PC-9 (cell line): ENCODE measurements at regions not wholly inside any gene's neighbourhood (a gene's known extent, or its start where the extent isn't known, plus 50 kb on each side); places are given as distances from the start of the nearest gene placed in this dataset.

Source experiments
- BruUV-seq: library from RNA; stranded (reverse); fragments of 400-500 nt; replicated peaks from 2 replicates; lab custom pipeline; 2021; lab: Mats Ljungman, UMichigan
- CTCF ChIA-PET: fragments of 300-600 bp; sonication (Branson Sonifier 250); formaldehyde crosslinking; loops from one replicate; lab custom pipeline; 2022; ENCODE audit warnings: antibody characterized with exemption; lab: Charles Lee
- POLR2A ChIA-PET: fragments of 300-600 bp; sonication (Branson Sonifier 250); formaldehyde crosslinking; loops from one replicate; lab custom pipeline; 2022; ENCODE audit warnings: antibody characterized with exemption; ENCODE audit not compliant: unreplicated experiment; lab: Charles Lee
- DNase-seq, 2 experiments: peaks; one replicate each; pipeline versions ENCODE4 v3.0.0 to v3.0.0-alpha.2; 2015 to 2022; ENCODE audit warnings: mixed read lengths in 1 of 2
- H2AFZ ChIP-seq: fragments of 200-600 bp; sonication (generic); 2 replicates; pipeline ENCODE4 v1.8.1; 2017; ENCODE audit warnings: antibody characterized with exemption
- H3F3A ChIP-seq: fragments of 200-600 bp; sonication (generic); 2 replicates; pipeline ENCODE4 v1.8.1; 2017; ENCODE audit warnings: antibody characterized with exemption, mild to moderate bottlenecking, low read depth; ENCODE audit not compliant: insufficient read depth
- H3K27ac ChIP-seq: fragments of 200-600 bp; sonication (generic); 2 replicates; pipeline ENCODE4 v1.6.1; 2016; ENCODE audit warnings: mixed run types
- H3K27me3 ChIP-seq: fragments of 200-600 bp; sonication (generic); 2 replicates; pipeline ENCODE4 v1.6.1; 2016; ENCODE audit warnings: low read depth, mixed run types; ENCODE audit not compliant: insufficient read depth
- H3K36me3 ChIP-seq: fragments of 200-600 bp; sonication (generic); 2 replicates; pipeline ENCODE4 v1.6.1; 2016; ENCODE audit warnings: low read depth, mixed run types
- H3K4me1 ChIP-seq: fragments of 200-600 bp; sonication (generic); replicated peaks from 2 replicates; pipeline ENCODE4 v1.6.1; 2016; ENCODE audit warnings: mixed run types; ENCODE audit not compliant: insufficient read depth
- H3K4me2 ChIP-seq: fragments of 200-600 bp; sonication (generic); 2 replicates; pipeline ENCODE4 v1.6.1; 2017; ENCODE audit warnings: mixed run types
- H3K4me3 ChIP-seq: fragments of 200-600 bp; sonication (generic); 2 replicates; pipeline ENCODE4 v1.6.1; 2016; ENCODE audit warnings: mixed run types
- H3K79me2 ChIP-seq: fragments of 200-600 bp; sonication (generic); 2 replicates; pipeline ENCODE4 v1.6.1; 2017; ENCODE audit warnings: low read depth, mixed run types
- H3K9me2 ChIP-seq: fragments of 200-600 bp; sonication (generic); 2 replicates; pipeline ENCODE4 v1.8.1; 2017; ENCODE audit warnings: mild to moderate bottlenecking; ENCODE audit not compliant: insufficient read depth
- H3K9me3 ChIP-seq: fragments of 200-600 bp; sonication (generic); 2 replicates; pipeline ENCODE4 v1.8.1; 2016; ENCODE audit warnings: low read depth; ENCODE audit not compliant: insufficient read depth
- H4K20me1 ChIP-seq: fragments of 200-600 bp; sonication (generic); 2 replicates; pipeline ENCODE4 v1.8.1; 2017; ENCODE audit not compliant: insufficient read depth
- CTCF ChIP-seq: fragments of 200-600 bp; sonication (generic); conservative IDR thresholded peaks from 2 replicates; pipeline ENCODE4 v1.6.1; 2017; ENCODE audit warnings: mixed run types, antibody characterized with exemption, mild to moderate bottlenecking, moderate library complexity
- EZH2 ChIP-seq: fragments of 200-600 bp; sonication (generic); IDR thresholded peaks from 2 replicates; pipeline ENCODE4 v1.8.0; 2017; ENCODE audit warnings: antibody characterized with exemption, low read depth
- intact Hi-C: fragments of 100-400 bp; cut with micrococcal nuclease; formaldehyde crosslinking; loops from one replicate; pipeline ENCODE4 v1.10.0; 2022; ENCODE audit not compliant: unreplicated experiment

DNA sequence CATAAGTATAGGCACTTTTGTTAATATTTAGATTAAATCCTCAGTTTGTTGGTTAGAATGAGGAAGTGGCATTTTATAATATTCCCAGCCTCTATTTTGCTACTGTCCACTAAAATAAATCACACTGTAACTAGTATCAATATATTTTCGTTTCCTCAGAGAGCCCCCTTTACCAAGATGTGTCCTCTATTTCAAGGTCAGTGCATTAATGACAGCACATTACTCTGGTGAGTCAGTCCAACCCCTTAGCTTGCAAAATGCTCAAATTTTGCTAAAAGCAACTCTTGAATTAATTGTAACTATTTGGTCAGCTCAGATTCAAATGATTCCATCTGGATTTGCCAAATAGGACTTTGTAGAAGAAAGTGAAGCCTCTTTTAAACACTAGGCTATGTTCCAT is 199.3 kb downstream of the PDHA2 start:
- Histone ChIP-seq H3K4me1 (no peaks in the 10 kb centered on the region), H3K9me2 (no peaks in the 10 kb centered on the region), H3K9me3 (no peaks in the 10 kb centered on the region), H3K4me2 (no peak overlapping the region), H3K36me3 (no peaks in the 10 kb centered on the region), H3K27ac (no peak overlapping the region), H3K79me2 (no peaks in the 10 kb centered on the region), H3K27me3 (no peaks in the 10 kb centered on the region), H2AFZ (no peak overlapping the region), H3F3A (no peaks in the 10 kb centered on the region), H3K4me3 (no peak overlapping the region), H4K20me1 (no peaks in the 10 kb centered on the region)
- no TSS peak for BruUV-seq
- TF ChIP-seq CTCF (no peak), EZH2 (no peak)
- intact Hi-C loops: no loop called here
- no peak for DNase-seq
- POLR2A ChIA-PET: no interaction called here
- CTCF ChIA-PET: no interaction called here

DNA sequence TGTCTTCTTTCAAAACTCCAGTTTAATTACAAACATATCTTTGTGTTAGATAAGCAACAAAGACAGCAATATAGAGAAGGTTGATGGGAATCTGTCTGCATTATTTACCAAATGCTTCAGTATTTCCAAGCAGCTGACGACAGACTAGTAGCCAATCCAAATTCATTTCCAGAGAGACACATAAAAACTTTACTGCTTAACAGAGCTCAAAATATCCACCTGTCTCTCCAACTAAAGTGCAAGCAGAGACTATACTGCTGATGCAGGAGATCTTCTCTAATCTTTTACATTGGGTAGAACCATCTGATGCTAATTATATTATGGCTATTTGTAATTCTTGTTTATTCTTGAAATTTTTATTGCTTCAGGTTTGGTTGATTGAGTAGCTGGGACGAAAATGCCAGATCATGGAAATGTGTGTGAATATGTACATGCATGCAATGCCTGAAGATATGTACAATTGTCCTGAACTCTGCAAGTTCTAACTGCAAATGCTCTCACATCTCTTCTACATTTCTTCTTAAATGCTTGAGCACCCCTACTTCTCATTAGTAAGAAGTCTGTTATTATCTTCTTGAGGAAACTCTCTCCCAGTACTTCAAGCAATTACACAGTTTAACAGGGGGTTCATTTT is 200.0 kb downstream of the PDHA2 start:
- intact Hi-C loops: no loop called here
- no peaks in the 10 kb centered on the region for H3K9me2 ChIP-seq
- no peak for DNase-seq
- no peaks in the 10 kb centered on the region for H3K4me1 ChIP-seq
- CTCF ChIA-PET: no interaction called here
- H3F3A ChIP-seq: no peaks in the 10 kb centered on the region
- no TSS peak for BruUV-seq
- no peak overlapping the region for H3K4me3 ChIP-seq
- H3K27ac ChIP-seq: no peak overlapping the region
- no peaks in the 10 kb centered on the region for H3K9me3 ChIP-seq
- TF ChIP-seq CTCF (no peak), EZH2 (no peak)
- POLR2A ChIA-PET: no interaction called here
- H4K20me1 ChIP-seq: no peaks in the 10 kb centered on the region
- no peak overlapping the region for H2AFZ ChIP-seq
- H3K79me2 ChIP-seq: no peaks in the 10 kb centered on the region
- no peaks in the 10 kb centered on the region for H3K27me3 ChIP-seq
- no peaks in the 10 kb centered on the region for H3K36me3 ChIP-seq
- no peak overlapping the region for H3K4me2 ChIP-seq

DNA sequence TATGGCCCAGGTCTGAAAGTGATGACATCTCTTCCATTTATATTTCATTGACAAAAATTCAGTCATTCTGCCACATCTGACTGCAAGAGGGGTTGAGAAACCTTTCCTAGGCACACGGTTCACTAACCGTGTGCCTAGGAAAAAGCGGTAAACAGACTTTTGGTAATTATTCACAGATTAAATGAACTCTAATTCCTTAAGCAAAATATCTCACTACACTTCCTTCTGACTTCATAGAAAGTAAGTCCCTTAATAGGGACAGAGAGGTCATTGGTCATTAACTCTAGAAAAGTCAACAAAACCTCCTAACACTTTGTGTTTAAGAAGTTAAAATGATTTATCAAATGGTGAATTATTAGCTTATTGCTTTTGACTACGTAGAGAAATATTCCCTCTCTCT is 205.1 kb downstream of the PDHA2 start:
- Histone ChIP-seq H3K27ac (no peak overlapping the region), H3F3A (no peaks in the 10 kb centered on the region), H3K4me2 (no peak overlapping the region), H3K79me2 (no peaks in the 10 kb centered on the region), H2AFZ (no peak overlapping the region), H3K9me2 (no peaks in the 10 kb centered on the region), H3K27me3 (no peaks in the 10 kb centered on the region), H4K20me1 (no peaks in the 10 kb centered on the region), H3K36me3 (no peaks in the 10 kb centered on the region), H3K9me3 (no peaks in the 10 kb centered on the region), H3K4me1 (no peaks in the 10 kb centered on the region), H3K4me3 (no peak overlapping the region)
- TF ChIP-seq CTCF: no peak
- ChIA-PET POLR2A (no interaction called here), CTCF (no interaction called here)
- intact Hi-C loops: no loop called here
- BruUV-seq: no TSS peak
- DNase-seq: no peak
